HG03108 (cell line): ENCODE measurements at regions not wholly inside any gene's neighbourhood (a gene's known extent, or its start where the extent isn't known, plus 50 kb on each side); places are given as distances from the start of the nearest gene placed in this dataset.
A peak's percentile ranks its signal among the peaks of the same experiment; 100 is the strongest.
"Not testable (repeated sequence)": the region's sequence is repeated elsewhere in the genome, so short reads cannot be mapped to it uniquely, and the experiment has no call there.

Source experiments
- ATAC-seq: cut with Tn5 transposase; IDR thresholded peaks from one replicate; pipeline ENCODE4 v1.9.1; 2021; ENCODE audit warnings: moderate library complexity; ENCODE audit not compliant: unreplicated experiment

DNA sequence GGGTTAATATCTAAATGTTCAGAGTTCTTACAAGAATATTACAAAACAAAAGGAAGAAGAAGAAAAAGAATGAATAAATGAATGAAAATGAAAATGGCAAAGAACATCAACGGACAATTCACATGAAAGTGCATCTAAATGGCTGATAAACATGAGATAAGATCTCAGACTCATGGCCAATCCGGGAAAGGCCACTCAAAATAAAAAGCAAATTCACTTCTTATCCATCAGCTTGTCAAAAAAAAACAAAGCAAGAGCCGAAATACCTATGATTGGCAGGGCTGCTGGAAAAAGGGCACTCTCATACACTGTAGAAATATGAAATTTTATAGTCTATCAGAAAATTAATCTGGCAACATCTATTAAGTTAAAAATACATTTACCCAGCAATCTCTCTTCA, 103.6 kb upstream of the EDEM3 start:
- no peak for ATAC-seq

DNA sequence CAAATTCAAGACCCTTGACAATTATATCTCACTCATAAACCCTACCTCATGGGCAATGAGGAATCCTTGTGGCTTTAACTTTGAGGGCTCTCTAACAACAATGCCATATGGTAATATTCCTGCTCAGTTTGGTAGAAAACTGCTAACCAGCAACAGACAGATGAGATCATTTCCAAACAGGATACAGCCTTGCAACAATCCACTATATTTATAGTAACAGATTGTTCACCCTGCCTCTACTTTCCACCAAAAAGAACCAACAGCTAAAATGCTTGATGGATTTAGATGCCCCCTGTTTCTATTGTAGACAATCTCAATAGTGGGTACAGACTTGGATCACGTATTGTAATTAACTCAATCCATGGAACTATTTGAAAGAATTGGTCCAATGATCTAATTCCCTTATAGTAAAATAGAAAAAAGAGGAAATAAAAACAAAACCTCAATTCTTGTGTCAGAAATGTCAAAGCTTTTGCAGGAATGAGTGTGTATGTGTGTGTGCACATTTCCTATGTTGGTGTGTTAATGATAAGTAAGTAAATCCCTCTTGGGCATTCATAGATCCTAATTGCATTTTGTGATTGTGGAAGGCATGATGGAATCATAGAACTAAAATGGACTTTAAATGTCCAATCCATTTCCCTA, 100.0 kb upstream of the EDEM3 start:
- ATAC-seq: no peak

DNA sequence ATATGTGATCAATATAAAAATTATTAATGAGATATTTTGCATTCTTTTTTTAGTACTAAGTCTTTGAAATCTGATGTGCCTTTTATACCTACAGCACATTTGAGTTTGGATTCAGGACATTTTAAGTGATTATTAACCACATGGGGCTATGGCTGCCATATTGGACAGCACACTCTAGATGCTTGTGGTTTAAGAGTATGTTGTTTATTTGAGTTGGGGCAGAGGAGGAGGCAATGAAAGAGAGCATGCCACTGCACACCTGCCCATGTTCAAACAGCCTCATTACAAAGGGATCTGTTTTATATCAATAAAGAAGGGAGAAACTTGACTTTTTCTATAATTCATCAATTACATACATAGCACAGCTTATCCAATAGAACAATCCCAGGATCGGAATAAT, 99.4 kb upstream of the EDEM3 start:
- no peak for ATAC-seq

DNA sequence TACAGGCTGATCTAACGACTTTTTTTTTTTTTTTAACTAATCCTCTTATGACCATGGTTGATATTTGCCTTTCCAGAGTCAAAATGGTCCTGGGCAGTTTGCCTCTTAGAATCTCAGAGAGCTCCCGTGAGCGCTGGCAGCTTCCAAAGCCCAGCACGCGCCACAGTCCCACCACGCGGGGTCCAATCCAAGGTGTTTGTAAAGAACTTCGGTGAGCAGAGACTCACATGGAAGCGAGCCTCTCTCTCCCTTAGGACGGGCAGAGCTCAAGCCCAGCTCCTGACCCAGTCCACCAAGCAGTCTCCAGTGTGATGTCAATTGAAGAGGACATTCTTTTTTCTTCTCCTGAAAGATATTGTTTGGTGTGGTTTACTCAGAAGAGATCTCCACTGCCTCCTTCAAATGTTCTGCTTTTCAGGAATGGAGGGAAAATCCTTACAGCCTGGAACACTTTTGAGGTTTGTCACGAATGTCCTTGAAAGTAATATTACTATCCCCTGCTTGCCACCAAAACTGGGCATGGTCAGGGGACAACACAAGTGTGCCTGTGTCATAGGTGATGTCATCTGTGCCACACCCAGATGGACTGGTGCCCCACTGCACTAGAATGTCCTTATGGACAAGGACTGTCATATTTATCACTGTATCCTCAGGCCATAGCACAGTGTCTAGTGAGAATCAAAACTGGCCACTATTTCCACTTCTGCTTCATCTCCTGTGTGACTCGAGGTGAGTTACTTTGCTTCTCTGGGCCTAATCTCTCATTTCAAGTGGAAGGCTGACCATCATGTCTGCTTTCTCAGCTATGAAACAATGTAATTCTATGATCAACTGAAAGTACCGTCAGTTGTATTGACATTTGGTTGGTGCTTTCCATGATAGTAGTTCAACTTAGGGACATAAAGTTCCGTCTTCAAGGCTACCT, 97.4 kb upstream of the EDEM3 start:
- ATAC-seq: no peak

DNA sequence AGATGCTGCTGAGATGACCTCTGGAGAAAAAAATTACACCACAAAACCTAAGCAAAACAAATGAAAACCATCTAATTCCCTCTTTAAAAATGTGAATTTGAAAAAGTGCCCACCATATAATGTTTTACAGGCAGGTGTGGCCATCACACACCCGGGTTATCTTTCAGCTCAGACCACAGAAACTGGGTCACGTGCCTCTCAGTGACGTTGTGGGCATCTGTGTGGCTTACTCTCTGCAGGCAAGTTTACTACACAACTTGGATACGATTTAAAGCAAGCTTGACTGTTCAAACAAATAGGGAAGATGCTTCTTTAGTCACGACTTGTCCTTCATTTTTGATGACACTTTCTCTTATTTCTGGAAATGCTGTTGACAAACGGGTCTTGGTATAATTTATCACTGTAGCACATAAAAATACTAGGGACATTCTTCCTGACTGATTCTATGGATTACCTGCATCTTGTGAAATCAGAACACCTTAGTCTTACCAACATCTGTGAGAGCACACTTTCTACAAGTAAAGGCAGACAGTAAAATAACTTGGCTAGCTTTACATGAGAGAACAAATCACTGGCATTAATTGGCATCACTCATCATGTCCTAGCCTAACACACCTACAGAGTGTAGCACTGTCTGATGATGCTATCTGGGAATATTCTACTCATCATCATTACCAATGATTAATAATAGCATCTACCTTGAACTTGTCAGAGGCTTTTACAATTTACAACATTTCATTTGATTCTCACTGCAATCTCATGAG, 89.3 kb upstream of the EDEM3 start:
- peak; percentile 100 for ATAC-seq

DNA sequence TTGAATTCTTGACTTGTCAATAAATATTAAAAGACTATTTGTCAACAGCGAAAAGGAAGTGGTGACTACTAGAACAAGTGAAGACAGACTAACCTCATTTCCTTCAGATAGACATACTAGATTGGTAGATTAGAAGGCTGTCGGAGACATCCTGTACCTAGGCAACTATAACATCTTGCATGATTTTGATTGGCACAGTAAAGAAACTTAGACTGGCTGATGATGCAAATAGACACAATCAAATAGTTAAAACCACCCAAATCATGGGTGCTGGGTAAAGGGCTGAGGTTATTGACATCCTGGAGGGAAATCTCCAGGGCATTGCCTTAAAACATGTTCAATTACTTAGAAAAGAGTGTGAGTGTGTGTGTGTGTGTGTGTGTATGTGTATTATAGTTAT, 85.9 kb upstream of the EDEM3 start:
- ATAC-seq: no peak

DNA sequence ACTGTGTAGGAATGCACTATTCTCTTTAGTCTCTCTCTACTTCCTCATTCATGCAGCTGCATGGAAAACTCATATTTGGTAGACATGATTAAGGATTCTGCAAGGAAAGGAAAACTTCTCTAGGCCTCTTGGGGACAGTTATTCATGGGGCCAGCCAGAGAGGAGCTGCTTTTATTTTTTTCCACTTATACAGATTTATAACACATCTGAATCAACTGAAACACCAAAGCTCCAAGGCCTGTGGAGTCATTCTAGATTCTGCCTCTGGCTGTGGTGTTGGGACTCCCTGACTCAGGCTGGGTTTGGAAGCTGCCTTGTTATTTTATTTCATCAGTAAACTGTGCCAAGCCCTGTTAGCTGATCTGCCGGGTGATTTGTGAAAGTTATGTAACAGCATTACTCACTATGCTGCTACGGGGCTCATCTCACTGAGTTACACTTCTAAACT, 83.9 kb upstream of the EDEM3 start:
- no peak for ATAC-seq

DNA sequence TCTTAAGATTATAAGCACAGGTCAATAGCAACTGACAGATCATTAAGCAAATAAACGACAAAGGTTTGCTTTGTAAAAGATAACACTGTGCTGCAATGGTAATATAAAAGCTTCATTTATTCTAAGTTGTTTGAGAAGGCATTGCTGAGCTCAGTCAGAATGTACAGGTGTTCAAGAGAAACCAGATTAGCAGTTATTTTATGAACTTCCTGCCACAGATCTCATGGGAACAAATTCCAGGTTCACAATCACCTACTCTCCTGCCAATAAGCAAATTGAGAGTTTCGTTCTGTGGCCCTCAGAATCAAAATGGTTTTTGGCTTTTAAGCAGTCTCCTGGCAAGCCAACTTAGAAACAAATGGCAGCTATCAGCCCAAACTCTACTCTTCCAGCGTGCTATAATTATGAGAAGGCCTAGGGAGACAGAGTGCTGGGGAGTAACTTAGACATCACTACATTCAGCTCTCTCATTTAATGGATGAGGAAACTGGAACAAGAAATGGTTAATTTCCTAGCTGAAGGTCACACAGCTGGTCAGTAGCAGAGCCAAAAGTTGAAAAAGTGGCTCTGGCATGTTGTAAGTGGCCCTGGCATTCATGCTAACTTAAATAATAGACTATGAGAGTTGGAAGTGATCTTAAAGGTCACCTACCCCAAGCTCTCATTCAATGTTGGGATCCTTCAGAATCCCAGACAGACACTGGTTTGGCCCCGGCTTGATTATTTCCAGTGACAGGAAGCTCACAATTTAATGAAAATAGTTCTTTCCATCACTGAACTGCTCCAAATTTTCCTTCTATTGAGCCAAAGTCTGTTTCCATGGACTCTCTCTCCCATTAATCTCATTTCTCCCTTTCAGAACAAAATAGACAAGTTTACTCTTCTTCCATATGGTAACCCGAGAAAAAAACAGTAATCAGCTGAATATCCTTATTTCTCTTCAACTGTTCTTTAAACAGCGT, 82.6 kb upstream of the EDEM3 start:
- ATAC-seq: peak; percentile 58

DNA sequence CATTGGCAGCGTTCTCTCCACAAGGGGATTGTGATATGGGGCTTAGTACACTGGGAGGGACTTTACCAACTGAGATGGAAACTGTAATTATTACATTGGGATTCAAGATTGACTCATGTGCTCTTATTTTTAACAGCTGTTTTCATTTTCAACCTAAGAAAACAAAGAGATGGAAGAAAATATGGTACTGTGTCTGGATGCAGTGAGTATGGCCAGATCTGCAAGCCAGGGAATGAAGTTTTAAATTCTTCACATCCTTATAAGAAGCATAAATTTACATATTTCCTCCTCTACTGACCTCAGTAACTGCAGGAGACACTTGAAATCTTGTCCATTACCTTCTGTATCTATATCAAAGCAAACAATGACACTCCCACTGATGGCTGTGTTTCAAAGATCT, 81.5 kb upstream of the EDEM3 start:
- no peak for ATAC-seq

DNA sequence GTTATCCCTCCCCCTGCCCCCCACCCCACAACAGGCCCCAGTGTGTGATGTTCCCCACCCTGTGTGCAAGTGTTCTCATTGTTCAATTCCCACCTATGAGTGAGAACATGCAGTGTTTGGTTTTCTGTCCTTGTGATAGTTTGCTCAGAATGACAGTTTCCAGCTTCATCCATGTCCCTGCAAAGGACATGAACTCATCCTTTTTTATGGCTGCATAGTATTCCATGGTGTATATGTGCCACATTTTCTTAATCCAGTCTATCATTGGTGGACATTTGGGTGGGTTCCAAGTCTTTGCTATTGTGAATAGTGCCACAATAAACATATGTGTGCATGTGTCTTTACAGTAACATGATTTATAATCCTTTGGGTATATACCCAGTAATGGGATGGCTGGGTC, 79.3 kb upstream of the EDEM3 start:
- not testable (repeated sequence) for ATAC-seq

DNA sequence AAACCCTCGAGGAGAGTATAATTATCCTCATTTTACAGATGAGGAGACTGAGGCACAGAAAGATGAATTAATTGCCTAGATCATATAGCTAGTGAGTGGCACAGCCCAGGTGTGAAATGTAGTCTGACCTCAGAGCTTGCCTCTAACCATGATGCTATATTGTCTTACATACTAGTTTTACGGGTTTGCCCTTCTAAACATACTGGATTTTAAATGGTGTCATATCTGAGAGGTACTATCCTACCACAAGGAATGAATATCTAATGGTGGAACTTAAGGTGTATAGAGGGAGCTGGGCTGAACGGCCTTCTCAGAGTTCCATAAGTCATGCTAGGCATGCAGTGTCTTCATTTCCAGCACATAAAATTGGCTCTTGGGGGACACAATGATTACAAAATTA, 77.9 kb upstream of the EDEM3 start:
- no peak for ATAC-seq

DNA sequence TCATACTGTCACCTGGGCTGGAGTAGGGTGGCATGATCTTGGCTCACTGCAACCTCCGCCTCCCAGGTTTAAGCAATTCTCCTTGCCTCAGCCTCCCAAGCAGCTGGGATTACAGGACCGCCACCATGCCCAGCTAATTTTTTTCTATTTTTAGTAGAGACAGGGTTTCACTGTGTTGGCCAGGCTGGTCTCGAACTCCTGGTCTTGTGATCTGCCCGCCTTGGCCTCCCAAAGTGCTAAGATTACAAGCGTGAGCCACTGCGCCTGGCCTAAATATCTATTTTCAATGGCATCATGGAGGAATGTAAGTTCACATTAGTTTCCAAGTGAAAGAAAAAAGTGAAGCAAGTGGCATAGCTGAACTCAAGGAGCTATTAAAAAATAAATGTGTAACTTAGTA, 74.8 kb upstream of the EDEM3 start:
- ATAC-seq: not testable (repeated sequence)

DNA sequence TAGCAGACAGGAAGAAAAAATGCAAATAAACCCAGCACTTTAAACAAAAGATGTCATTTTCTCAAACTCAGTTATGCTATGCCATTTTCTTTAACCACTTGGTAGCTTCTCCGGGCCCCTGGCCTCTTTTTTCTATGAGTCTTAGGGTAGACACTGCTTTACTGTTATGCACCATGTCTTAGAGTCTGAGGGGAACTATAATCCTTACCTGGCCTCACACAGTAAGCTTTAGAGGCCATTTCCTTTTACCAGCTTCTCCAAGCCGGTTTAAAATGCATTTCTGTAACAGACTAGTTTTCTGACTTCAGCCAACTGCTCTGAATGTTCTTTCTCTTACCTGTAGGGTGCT, 73.7 kb upstream of the EDEM3 start:
- ATAC-seq: no peak

DNA sequence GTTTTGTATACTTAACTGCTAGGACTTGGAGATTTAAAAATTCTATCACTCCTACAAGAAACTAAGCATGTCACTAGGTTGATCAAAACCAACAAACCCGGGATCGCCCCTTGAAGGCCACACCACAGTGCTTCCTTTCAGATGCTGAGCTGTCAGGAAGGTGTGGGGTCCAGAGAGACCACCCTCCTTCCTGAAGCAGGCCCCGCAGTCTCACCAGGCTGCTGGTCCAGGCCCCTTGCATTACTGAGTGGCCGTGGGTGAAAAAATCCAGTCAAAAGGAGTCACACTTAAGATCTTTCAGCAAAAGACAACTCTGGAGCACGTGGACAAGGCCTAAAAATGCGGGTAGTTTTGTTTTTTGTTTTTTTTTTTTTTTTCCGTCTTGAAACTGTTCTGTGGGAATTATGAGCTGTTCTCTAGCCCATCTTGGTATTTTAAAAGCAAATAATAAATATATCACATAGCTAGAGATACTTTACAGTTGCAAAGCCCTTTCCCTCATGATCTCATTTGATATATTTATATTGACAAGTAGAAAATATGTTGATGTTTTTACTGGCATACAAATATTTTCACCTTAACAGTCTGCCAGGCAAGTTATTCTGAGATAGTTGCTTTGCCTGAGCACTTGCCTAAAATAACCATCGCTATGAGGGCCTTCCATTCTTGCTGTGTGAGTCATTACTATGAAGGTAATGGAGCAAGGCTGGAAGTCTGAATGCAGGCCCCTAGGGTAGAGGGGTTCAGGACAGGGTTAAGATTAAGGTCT, 73.1 kb upstream of the EDEM3 start:
- no peak for ATAC-seq

DNA sequence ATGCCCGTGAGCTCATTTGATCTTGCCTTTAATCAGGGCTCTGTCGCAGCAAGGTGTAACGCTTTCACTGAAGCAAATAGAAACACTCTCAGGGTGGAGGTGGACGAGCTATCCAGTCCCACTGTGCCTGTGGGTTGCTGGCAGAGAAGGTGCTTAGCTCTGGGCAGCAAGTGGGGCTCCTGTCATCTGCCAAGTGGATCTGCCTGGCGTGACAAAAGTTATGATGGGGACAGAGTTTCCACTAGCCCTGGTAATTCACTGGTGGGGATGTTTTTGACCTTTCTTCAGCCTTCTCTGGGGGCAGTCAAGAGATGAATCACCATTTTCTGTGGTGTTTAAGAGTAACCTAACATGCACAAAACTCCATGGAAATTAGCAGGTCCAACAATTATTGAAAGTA, 71.3 kb upstream of the EDEM3 start:
- ATAC-seq: no peak

DNA sequence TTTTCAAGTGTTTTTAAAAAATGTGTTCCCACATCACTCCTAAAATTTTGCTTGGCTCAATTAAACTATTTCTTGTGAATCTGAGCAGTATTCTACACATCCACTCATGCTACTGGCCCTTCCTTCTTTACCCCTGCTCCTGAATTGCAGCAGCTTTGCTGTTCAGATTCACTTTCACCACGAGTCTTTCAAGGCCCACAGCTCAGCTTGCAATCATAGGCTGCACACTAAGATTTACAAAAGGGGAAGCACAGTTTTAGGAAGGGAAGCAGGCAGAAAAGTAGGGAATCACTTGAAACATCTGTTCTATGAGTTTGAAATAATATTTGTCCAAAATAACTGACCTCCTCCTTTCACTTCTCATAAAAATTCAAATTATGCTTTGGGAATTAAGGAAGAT, 70.9 kb upstream of the EDEM3 start:
- no peak for ATAC-seq

DNA sequence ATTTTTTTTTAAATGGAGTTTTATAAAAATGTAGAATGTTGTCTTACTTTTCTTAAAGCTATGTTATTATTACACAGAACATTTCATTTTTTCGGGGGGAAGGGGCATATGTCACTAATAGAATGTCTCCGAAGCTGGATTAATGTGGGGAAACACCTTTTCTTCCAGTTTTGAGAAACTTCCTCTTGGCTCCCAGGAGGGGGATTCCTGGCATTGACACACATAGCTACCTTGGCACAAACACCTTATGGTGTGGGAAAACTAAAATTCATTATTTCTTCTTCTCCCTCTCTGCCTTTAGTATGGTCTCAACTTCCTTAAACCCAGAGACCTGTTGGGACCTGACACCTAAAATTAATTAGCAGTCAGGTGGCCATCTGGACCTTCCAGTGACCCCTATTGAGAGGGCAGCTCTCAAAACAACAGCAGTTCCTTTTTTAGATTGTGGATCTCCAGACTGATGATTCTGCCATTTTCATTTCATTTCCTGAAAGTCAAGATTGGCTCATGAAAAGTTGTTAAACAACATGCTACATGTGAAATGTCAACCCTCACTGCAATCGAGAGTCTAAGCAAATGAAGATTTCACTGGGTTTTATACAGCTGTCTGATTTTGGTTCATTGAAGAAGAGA, 70.1 kb upstream of the EDEM3 start:
- ATAC-seq: no peak

DNA sequence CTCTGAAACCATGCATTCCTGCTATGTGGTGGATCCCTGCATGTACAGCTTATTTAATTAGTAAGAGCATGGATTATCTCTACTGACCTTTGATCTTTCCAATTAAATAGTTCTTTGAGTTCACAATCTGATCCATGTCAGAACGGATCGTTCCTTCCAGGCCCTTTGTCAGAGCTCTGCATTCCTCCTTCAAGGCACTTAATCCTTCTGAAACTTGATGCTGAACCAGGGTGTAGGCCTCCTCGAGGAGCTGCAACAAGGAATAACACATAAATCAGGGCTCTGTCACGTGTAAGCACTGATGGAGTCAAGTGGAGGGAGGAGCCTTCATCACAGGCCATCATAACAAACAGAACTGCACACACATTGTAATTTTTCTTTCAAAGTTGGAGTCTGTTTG, 68.4 kb upstream of the EDEM3 start:
- ATAC-seq: no peak

DNA sequence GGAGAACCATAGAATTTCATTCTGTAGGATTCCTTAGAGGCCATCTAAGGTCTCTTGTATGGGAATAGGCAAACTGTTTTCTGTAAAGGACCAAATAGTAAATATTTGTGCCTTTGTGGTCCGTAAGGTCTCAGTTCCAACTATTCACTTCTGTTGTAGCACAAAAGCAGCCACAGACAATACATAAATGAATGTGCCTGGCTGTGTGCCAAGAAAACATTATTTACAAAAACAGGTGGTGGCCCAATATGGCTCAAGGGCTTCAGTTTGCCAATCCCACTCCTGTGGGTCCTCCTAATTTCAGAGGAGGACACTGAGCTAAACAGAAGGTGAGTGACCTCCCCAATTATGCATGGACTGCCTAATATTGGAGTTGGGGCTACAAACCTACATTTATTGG, 67.6 kb upstream of the EDEM3 start:
- no peak for ATAC-seq
